H1 (cell line): ENCODE measurements at regions not wholly inside any gene's neighbourhood (a gene's known extent, or its start where the extent isn't known, plus 50 kb on each side); places are given as distances from the start of the nearest gene placed in this dataset.

Experiments
- CTCF ChIA-PET: fragments of 300-600 bp; sonication (Branson Sonifier 250); formaldehyde crosslinking; loops from one replicate; lab custom pipeline; 2021; ENCODE audit not compliant: partially characterized antibody; lab: Charles Lee
- POLR2A ChIA-PET: fragments of 300-600 bp; sonication (Branson Sonifier 250); formaldehyde crosslinking; loops from one replicate; lab custom pipeline; 2021; ENCODE audit warnings: inconsistent platforms; ENCODE audit not compliant: partially characterized antibody; lab: Charles Lee
- DNase-seq, 2 experiments: peaks; one replicate each; pipeline versions ENCODE4 v3.0.0 to v3.0.0-alpha.2; 2010 to 2022; ENCODE audit warnings: low spot score in 2 of 2, low read depth in 1 of 2, mixed read lengths in 1 of 2
- FAIRE-seq: peaks from 2 replicates; lab custom pipeline; 2011; peaks lifted over from hg19 to GRCh38; lab: Jason Lieb, UNC
- H2AFZ ChIP-seq: 2 replicates; pipeline ENCODE4 v1.8.1; 2012; ENCODE audit warnings: low read length, inconsistent platforms
- H2AK5ac ChIP-seq: 2 replicates; pipeline ENCODE4 v1.6.1; 2013; ENCODE audit warnings: low read depth, low read length
- H2BK120ac ChIP-seq: replicated peaks from 2 replicates; pipeline ENCODE3; 2013; ENCODE audit warnings: low read depth, low read length, inconsistent platforms
- H2BK12ac ChIP-seq: 2 replicates; pipeline ENCODE4 v1.6.1; 2013; ENCODE audit warnings: low read depth, low read length
- H2BK15ac ChIP-seq: 2 replicates; pipeline ENCODE4 v1.6.1; 2013; ENCODE audit warnings: low read length
- H2BK20ac ChIP-seq: 2 replicates; pipeline ENCODE4 v1.6.1; 2013; ENCODE audit warnings: low read length
- H2BK5ac ChIP-seq: 2 replicates; pipeline ENCODE4 v1.6.1; 2013; ENCODE audit warnings: low read depth, low read length
- H3K14ac ChIP-seq: 2 replicates; pipeline ENCODE4 v1.6.1; 2013; ENCODE audit warnings: inconsistent platforms; ENCODE audit not compliant: insufficient read length
- H3K18ac ChIP-seq: 2 replicates; pipeline ENCODE4 v1.6.1; 2013; ENCODE audit warnings: low read length; ENCODE audit errors: extremely low read depth
- H3K23ac ChIP-seq: 2 replicates; pipeline ENCODE4 v1.6.1; 2013; ENCODE audit warnings: inconsistent platforms; ENCODE audit not compliant: insufficient read length
- H3K23me2 ChIP-seq: 2 replicates; pipeline ENCODE4 v1.6.1; 2013; ENCODE audit warnings: low read depth, low read length
- H3K27ac ChIP-seq: 2 replicates; pipeline ENCODE4 v1.6.1; 2011; ENCODE audit warnings: low read depth, low read length, inconsistent platforms
- H3K27me3 ChIP-seq, 4 experiments: replicated peaks in 1 of 4; 1 replicate in 1 of 4; 2 replicates in 3 of 4; pipeline versions ENCODE4 v1.6.1 to v1.8.1; 2011 to 2013; ENCODE audit warnings: low read length in 3 of 4, mild to moderate bottlenecking in 3 of 4, inconsistent platforms in 2 of 4, mixed read lengths in 2 of 4, moderate library complexity in 1 of 4; ENCODE audit not compliant: control insufficient read depth in 3 of 4, insufficient read depth in 3 of 4; ENCODE audit errors: extremely low read depth in 1 of 4
- H3K36me3 ChIP-seq, 4 experiments: 2 replicates each; pipeline versions ENCODE4 v1.6.1 to v1.8.1; 2011 to 2013; ENCODE audit warnings: mild to moderate bottlenecking in 4 of 4, low read length in 3 of 4, moderate library complexity in 2 of 4, control low read depth in 1 of 4, inconsistent platforms in 1 of 4; ENCODE audit not compliant: insufficient read depth in 4 of 4, control insufficient read depth in 2 of 4
- H3K4ac ChIP-seq: replicated peaks from 2 replicates; pipeline ENCODE3; 2013; ENCODE audit warnings: low read length, low read depth, mixed read lengths, inconsistent platforms; ENCODE audit not compliant: insufficient read length
- H3K4me1 ChIP-seq, 4 experiments: replicated peaks in 1 of 4; 1 replicate in 1 of 4; 2 replicates in 3 of 4; pipeline versions ENCODE4 v1.6.1 to v1.8.1; 2011 to 2013; ENCODE audit warnings: low read length in 3 of 4, inconsistent platforms in 2 of 4, mixed read lengths in 1 of 4; ENCODE audit not compliant: insufficient read depth in 4 of 4, control insufficient read depth in 3 of 4
- H3K4me2 ChIP-seq, 2 experiments: 2 replicates each; pipeline versions ENCODE4 v1.6.1 to v1.8.1; 2011 to 2013; ENCODE audit warnings: low read depth in 2 of 2, low read length in 2 of 2, control low read depth in 1 of 2, inconsistent platforms in 1 of 2, mild to moderate bottlenecking in 1 of 2; ENCODE audit not compliant: insufficient read depth in 1 of 2
- H3K4me3 ChIP-seq, 4 experiments: fragments of 200-600, 300-600 bp in 1 of 4; sonication (generic), shearing (Covaris generic), sonication (Bioruptor Twin) in 1 of 4; 2 replicates each; pipeline versions ENCODE4 v1.5.1 to v1.8.1; 2011 to 2016; ENCODE audit warnings: low read length in 4 of 4, low read depth in 3 of 4, control low read depth in 2 of 4, inconsistent platforms in 2 of 4, mild to moderate bottlenecking in 2 of 4, mixed read lengths in 1 of 4, moderate library complexity in 1 of 4; ENCODE audit not compliant: insufficient read depth in 2 of 4; ENCODE audit errors: extremely low read depth in 1 of 4
- H3K56ac ChIP-seq: replicated peaks from 2 replicates; pipeline ENCODE3; 2013; ENCODE audit warnings: low read depth, mild to moderate bottlenecking, mixed read lengths, low read length, inconsistent platforms; ENCODE audit not compliant: insufficient read length
- H3K79me1 ChIP-seq: 2 replicates; pipeline ENCODE4 v1.6.1; 2013; ENCODE audit warnings: low read depth, low read length, control low read depth
- H3K79me2 ChIP-seq, 2 experiments: 2 replicates each; pipeline versions ENCODE4 v1.6.1 to v1.8.1; 2012 to 2013; ENCODE audit warnings: low read length in 2 of 2, mild to moderate bottlenecking in 2 of 2, inconsistent platforms in 1 of 2; ENCODE audit not compliant: insufficient read depth in 2 of 2, control insufficient read depth in 1 of 2
- H3K9ac ChIP-seq, 4 experiments: replicated peaks in 1 of 4; 1 replicate in 1 of 4; 2 replicates in 3 of 4; pipeline versions ENCODE4 v1.6.1 to v1.8.1; 2011 to 2013; ENCODE audit warnings: low read depth in 3 of 4, low read length in 3 of 4, control low read depth in 2 of 4, mild to moderate bottlenecking in 2 of 4, moderate library complexity in 2 of 4, inconsistent platforms in 1 of 4; ENCODE audit errors: extremely low read depth in 1 of 4
- H3K9me3 ChIP-seq, 2 experiments: 2 replicates each; pipeline versions ENCODE4 v1.6.1 to v1.8.1; 2012 to 2013; ENCODE audit warnings: mild to moderate bottlenecking in 2 of 2, moderate library complexity in 2 of 2, control low read depth in 1 of 2, inconsistent platforms in 1 of 2, low read depth in 1 of 2, low read length in 1 of 2, mixed read lengths in 1 of 2; ENCODE audit not compliant: insufficient read depth in 2 of 2
- H4K20me1 ChIP-seq, 2 experiments: replicated peaks in 1 of 2; 2 replicates each; pipeline versions ENCODE3 to v1.8.1; 2011 to 2013; ENCODE audit warnings: inconsistent platforms in 2 of 2, low read length in 2 of 2, mild to moderate bottlenecking in 1 of 2; ENCODE audit not compliant: insufficient read depth in 2 of 2, control insufficient read depth in 1 of 2
- H4K5ac ChIP-seq: 2 replicates; pipeline ENCODE4 v1.6.1; 2013; ENCODE audit warnings: low read length, low read depth, mixed read lengths, inconsistent platforms; ENCODE audit not compliant: insufficient read length
- H4K8ac ChIP-seq: 2 replicates; pipeline ENCODE4 v1.8.0; 2013; ENCODE audit warnings: mild to moderate bottlenecking, moderate library complexity, low read length, inconsistent platforms; ENCODE audit not compliant: insufficient read depth; ENCODE audit errors: extremely low read depth
- H4K91ac ChIP-seq: replicated peaks from 2 replicates; pipeline ENCODE3; 2013; ENCODE audit warnings: low read length, mixed read lengths, inconsistent platforms; ENCODE audit not compliant: insufficient read length
- CBX5 ChIP-seq: fragments of 300-800, 300-1000 bp; sonication (generic); IDR thresholded peaks from 2 replicates; pipeline ENCODE4 v1.7.1; 2016; ENCODE audit warnings: antibody characterized with exemption, low read length, low read depth
- EP300 ChIP-seq, 2 experiments: IDR thresholded peaks; 1 replicate in 1 of 2; 2 replicates in 1 of 2; pipeline ENCODE4 v1.6.1; 2011 to 2012; ENCODE audit warnings: low read depth in 2 of 2, low read length in 2 of 2, mild to moderate bottlenecking in 2 of 2, borderline replicate concordance in 1 of 2, inconsistent platforms in 1 of 2, moderate library complexity in 1 of 2
- NANOG ChIP-seq: IDR thresholded peaks from 2 replicates; pipeline ENCODE4 v1.6.1; 2011; ENCODE audit warnings: low read length, low read depth, mild to moderate bottlenecking, inconsistent platforms; ENCODE audit not compliant: insufficient read depth, poor library complexity, severe bottlenecking
- RNF2 ChIP-seq: fragments of 200-900, 300-1000 bp; sonication (generic); IDR thresholded peaks from 2 replicates; pipeline ENCODE4 v1.7.1; 2016; ENCODE audit warnings: borderline replicate concordance, low read depth, mild to moderate bottlenecking, antibody characterized with exemption, low read length; ENCODE audit not compliant: poor library complexity, severe bottlenecking; ENCODE audit errors: missing control alignments
- SP1 ChIP-seq: IDR thresholded peaks from 2 replicates; pipeline ENCODE4 v1.6.1; 2011; ENCODE audit warnings: low read depth, low read length
- SRF ChIP-seq: IDR thresholded peaks from 2 replicates; pipeline ENCODE4 v1.6.1; 2011; ENCODE audit warnings: mild to moderate bottlenecking, low read depth, low read length, moderate library complexity
- WGBS, 2 experiments: shearing (Covaris generic) in 1 of 2; methylation state at CpG; one replicate each; pipeline versions ENCODE4 v1.1.6 to v1.1.7; 2013 to 2015; ENCODE audit warnings: low lambda C conversion rate in 2 of 2, mixed read lengths in 2 of 2, inconsistent platforms in 1 of 2, low coverage in 1 of 2, missing lambda C conversion rate in 1 of 2; ENCODE audit not compliant: insufficient replicate concordance in 2 of 2, insufficient coverage in 1 of 2, insufficient read length in 1 of 2; ENCODE audit errors: extremely low coverage in 1 of 2, missing lambda C conversion rate in 1 of 2; 5-methylcytosine and 5-hydroxymethylcytosine counted together
- TF ChIP-seq, protein P1 (sequence below): IDR thresholded peaks from 2 replicates; pipeline ENCODE4 v1.6.1; 2012; ENCODE audit warnings: inconsistent platforms
- TF ChIP-seq, protein P2 (sequence below): IDR thresholded peaks from 2 replicates; pipeline ENCODE4 v1.6.1; 2011; ENCODE audit warnings: low read length, improper control_type of control experiment

DNA sequence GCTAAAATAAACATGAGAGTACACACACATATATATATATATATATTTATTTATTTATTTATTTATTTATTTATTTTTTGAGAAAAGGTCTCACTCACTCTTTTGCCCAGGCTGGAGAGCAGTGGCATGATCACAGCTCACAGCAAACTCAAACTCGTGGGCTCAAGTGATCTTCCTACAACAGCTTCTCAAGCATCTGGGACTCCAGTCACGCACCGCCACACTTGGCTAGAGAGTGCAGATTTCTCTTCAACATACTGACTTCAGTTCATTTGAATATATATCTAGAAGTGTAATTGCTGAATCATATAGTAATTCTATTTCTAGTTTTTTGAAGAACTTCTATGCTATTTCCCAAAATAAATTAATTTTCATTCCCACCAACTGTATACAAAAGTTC is 1711.8 kb downstream of the SLITRK5 start:
- no peak overlapping the region for H2BK20ac ChIP-seq
- no peak overlapping the region for H3K9ac ChIP-seq
- no peaks in the 10 kb centered on the region for H3K79me1 ChIP-seq
- DNase-seq: no peak
- CTCF ChIA-PET: no interaction called here
- no peak for FAIRE-seq
- H4K20me1 ChIP-seq: no peaks in the 10 kb centered on the region
- no peak overlapping the region for H2AFZ ChIP-seq
- no peak overlapping the region for H2AK5ac ChIP-seq
- no peak overlapping the region for H4K8ac ChIP-seq
- H2BK5ac ChIP-seq: no peak overlapping the region
- H2BK15ac ChIP-seq: no peak overlapping the region
- no peaks in the 10 kb centered on the region for H3K23me2 ChIP-seq
- H3K4me2 ChIP-seq: no peak overlapping the region
- H3K4me3 ChIP-seq: no peak overlapping the region
- POLR2A ChIA-PET: no interaction called here
- no peak overlapping the region for H3K14ac ChIP-seq
- H3K79me2 ChIP-seq: no peaks in the 10 kb centered on the region
- H4K91ac ChIP-seq: no peak overlapping the region
- no peak overlapping the region for H3K56ac ChIP-seq
- WGBS, 2 experiments: 90% methylated on average over 3 of the region's 3 CpGs; no CpG with 5 or more reads in 1 of the 2 experiments
- H3K23ac ChIP-seq: no peak overlapping the region
- no peak overlapping the region for H4K5ac ChIP-seq
- H3K36me3 ChIP-seq: no peaks in the 10 kb centered on the region
- H3K27me3 ChIP-seq: no peaks in the 10 kb centered on the region
- TF ChIP-seq SRF: no peak
- TF ChIP-seq NANOG: no peak
- no peak for TF ChIP-seq CBX5
- TF ChIP-seq EP300 (IDR thresholded peaks at IDR 0.05; ENCODE audit: borderline replicate concordance in 1 of 2, low read depth in 2 of 2, low read length in 2 of 2): no peak
- TF ChIP-seq, protein P1, sequence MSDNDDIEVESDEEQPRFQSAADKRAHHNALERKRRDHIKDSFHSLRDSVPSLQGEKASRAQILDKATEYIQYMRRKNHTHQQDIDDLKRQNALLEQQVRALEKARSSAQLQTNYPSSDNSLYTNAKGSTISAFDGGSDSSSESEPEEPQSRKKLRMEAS: no peak
- TF ChIP-seq SP1: no peak
- TF ChIP-seq, protein P2, sequence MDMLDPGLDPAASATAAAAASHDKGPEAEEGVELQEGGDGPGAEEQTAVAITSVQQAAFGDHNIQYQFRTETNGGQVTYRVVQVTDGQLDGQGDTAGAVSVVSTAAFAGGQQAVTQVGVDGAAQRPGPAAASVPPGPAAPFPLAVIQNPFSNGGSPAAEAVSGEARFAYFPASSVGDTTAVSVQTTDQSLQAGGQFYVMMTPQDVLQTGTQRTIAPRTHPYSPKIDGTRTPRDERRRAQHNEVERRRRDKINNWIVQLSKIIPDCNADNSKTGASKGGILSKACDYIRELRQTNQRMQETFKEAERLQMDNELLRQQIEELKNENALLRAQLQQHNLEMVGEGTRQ: no peak
- TF ChIP-seq RNF2: no peak
- TF ChIP-seq, all 59 proteins: peak for 0
- Histone ChIP-seq H2BK120ac (no peak overlapping the region), H3K4ac (no peak overlapping the region), H3K4me1 (no peaks in the 10 kb centered on the region), H2BK12ac (no peak overlapping the region), H3K27ac (no peak overlapping the region), H3K18ac (no peak overlapping the region), H3K9me3 (no peaks in the 10 kb centered on the region)
